ENCODE measurements at regions not wholly inside any gene's neighbourhood (a gene's known extent, or its start where the extent isn't known, plus 50 kb on each side); places are given as distances from the start of the nearest gene placed in this dataset.

DNA sequence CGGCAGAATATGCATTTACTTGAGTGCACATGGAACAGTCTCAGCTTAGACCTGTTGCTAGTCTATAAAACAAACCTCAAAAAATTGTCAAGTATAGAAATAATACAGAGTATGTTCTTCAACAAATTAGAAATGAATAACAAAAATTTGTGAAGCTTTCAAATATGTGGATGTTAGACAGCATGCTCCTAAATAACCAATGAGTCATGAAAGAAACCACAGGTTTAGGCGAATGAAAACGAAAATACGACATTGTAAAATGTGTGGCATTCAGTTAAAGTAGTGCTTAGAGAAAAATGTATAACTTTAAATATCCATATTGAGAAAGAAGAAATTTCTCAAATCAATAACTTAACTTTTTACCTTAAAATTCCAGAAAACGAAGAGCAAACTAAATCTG, 760.0 kb upstream of the SORCS1 start:
- H3K36me3 ChIP-seq (ENCODE audit: control insufficient read depth, insufficient read depth, low read length) = no peaks in the 10 kb centered on the region
- no peak overlapping the region for H3K4me2 ChIP-seq (ENCODE audit: low read depth, low read length)
- H3K18ac ChIP-seq (ENCODE audit: low read depth, low read length) = no peak overlapping the region
- no peaks in the 10 kb centered on the region for H4K20me1 ChIP-seq (ENCODE audit: insufficient read depth, low read length)
- H3K4me3 ChIP-seq (ENCODE audit: insufficient read depth, low read depth, low read length) = no peak overlapping the region
- in situ Hi-C loops (cut with MboI; ENCODE audit: low sequenced_read_pairs) = no loop called here
- no peak overlapping the region for H2BK120ac ChIP-seq (ENCODE audit: low read depth, low read length)
- no peak overlapping the region for H3K23ac ChIP-seq (ENCODE audit: low read depth, low read length)
- no peak for DNase-seq
- no peak overlapping the region for H2AFZ ChIP-seq (replicated peaks; ENCODE audit: low read length, poor library complexity)
- H2AK9ac ChIP-seq (replicated peaks; ENCODE audit: low read depth, low read length, poor library complexity) = no peak overlapping the region
- dilution Hi-C loops (cut with HindIII; ENCODE audit: low sequenced_read_pairs, unreplicated experiment) = no loop called here
- H3K27ac ChIP-seq (ENCODE audit: insufficient read depth, low read length) = no peak overlapping the region
- H3K9ac ChIP-seq (ENCODE audit: low read depth, low read length) = no peak overlapping the region
- H4K5ac ChIP-seq (ENCODE audit: low read depth, low read length) = no peak overlapping the region
- ChIA-PET POLR2A (ENCODE audit: unreplicated experiment) (no interaction called here), CTCF (no interaction called here)
- H2BK5ac ChIP-seq (ENCODE audit: low read depth, low read length, poor library complexity, severe bottlenecking) = no peak overlapping the region
- no peaks in the 10 kb centered on the region for H3K79me1 ChIP-seq (ENCODE audit: low read depth in 1 of 2, low read length in 2 of 2)
- H3K9me1 ChIP-seq (ENCODE audit: insufficient read depth, low read length) = no peaks in the 10 kb centered on the region
- H3K4me1 ChIP-seq (ENCODE audit: control insufficient read depth, insufficient read depth, low read length) = no peaks in the 10 kb centered on the region
- H2BK15ac ChIP-seq (ENCODE audit: low read depth, low read length) = no peak overlapping the region
- H3K9me3 ChIP-seq (ENCODE audit: control insufficient read depth, insufficient read depth, low read length) = peaks cover 9% of the 10 kb centered on the region; the same call in 1 of the 2 replicates
- H3K27me3 ChIP-seq (ENCODE audit: control insufficient read depth, insufficient read depth, low read length) = no peaks in the 10 kb centered on the region
- H3K56ac ChIP-seq (ENCODE audit: extremely low read depth, insufficient read depth, low read length) = no peak overlapping the region
- BruUV-seq (replicated peaks) = no TSS peak
- no peak overlapping the region for H4K8ac ChIP-seq (ENCODE audit: low read depth in 2 of 2, low read length in 2 of 2)
- no peak overlapping the region for H2AK5ac ChIP-seq (ENCODE audit: low read depth, low read length)
- H4K91ac ChIP-seq (ENCODE audit: insufficient read depth, low read depth, low read length) = no peak overlapping the region
- TF ChIP-seq SMC3 (IDR thresholded peaks at IDR 0.05; ENCODE audit: low read depth, low read length) = no peak
- no peak for TF ChIP-seq RCOR1 (IDR thresholded peaks at IDR 0.05; ENCODE audit: insufficient replicate concordance, low read length)
- TF ChIP-seq MAFK (IDR thresholded peaks at IDR 0.05; ENCODE audit: low read depth, low read length) = no peak
- intact Hi-C loops (cut with micrococcal nuclease) = no loop called here
- H2BK20ac ChIP-seq (ENCODE audit: low read depth, low read length) = no peak overlapping the region
- ATAC-seq (ENCODE audit: low read depth) = no peak
- no CpG with 5 or more reads among the region's 5 CpGs for WGBS, 2 experiments (ENCODE audit: extremely low coverage in 2 of 2, insufficient read length in 1 of 2)
- no peak overlapping the region for H3K4ac ChIP-seq (ENCODE audit: low read depth, low read length)
- no peak overlapping the region for H3K14ac ChIP-seq (replicated peaks; ENCODE audit: low read depth, low read length)

Measured in IMR-90 (cell line).